ENCODE measurements at regions not wholly inside any gene's neighbourhood (a gene's known extent, or its start where the extent isn't known, plus 50 kb on each side); places are given as distances from the start of the nearest gene placed in this dataset.

GRCh38 chr6:167474725-167475124 is 149.8 kb downstream of the TTLL2 start:
- Histone ChIP-seq H3K27ac (no peak overlapping the region), H3K4me1 (no peaks in the 10 kb centered on the region), H3K4me3 (no peak overlapping the region), H3K9me3 (no peaks in the 10 kb centered on the region), H3K4me2 (no peak overlapping the region)
- ATAC-seq (no peak), FAIRE-seq (no peak), DNase-seq (ENCODE audit: low read depth in 1 of 2, low spot score in 1 of 2) (no peak)
- WGBS (ENCODE audit: missing lambda C conversion rate) = 8% methylated on average over 1 of the region's 3 CpGs
- ChIA-PET POLR2A (no interaction called here), CTCF (no interaction called here)
- no peak for TF ChIP-seq CTCF (IDR thresholded peaks at IDR 0.05)
- no peak for TF ChIP-seq KDM1A (IDR thresholded peaks at IDR 0.05; ENCODE audit: low read depth)
- no peak for TF ChIP-seq HEYL (CRISPR knock-in tag; IDR thresholded peaks at IDR 0.05)
- TF ChIP-seq ZNF302 (CRISPR knock-in tag; IDR thresholded peaks at IDR 0.05) = no peak
- no peak for TF ChIP-seq HES2 (IDR thresholded peaks at IDR 0.05)

- POLR2A ChIA-PET = no interaction called here
- H3K9me3 ChIP-seq = no peaks in the 10 kb centered on the region
- ATAC-seq (no peak), FAIRE-seq (no peak), DNase-seq (ENCODE audit: low read depth in 1 of 2, low spot score in 1 of 2) (no peak)
- no peak overlapping the region for H3K27ac ChIP-seq
- H3K4me2 ChIP-seq = no peak overlapping the region
- H3K4me1 ChIP-seq = no peaks in the 10 kb centered on the region
- no peak for TF ChIP-seq ELK1 (IDR thresholded peaks at IDR 0.05; ENCODE audit: low read depth, low read length)
- 41% methylated on average over 8 of the region's 9 CpGs for WGBS (ENCODE audit: missing lambda C conversion rate)
- no peak overlapping the region for H3K4me3 ChIP-seq
- CTCF ChIA-PET = no interaction called here
These were observed 151.1 kb downstream of the TTLL2 start for GRCh38 chr6:167475947-167476346.

- POLR2A ChIA-PET = no interaction called here
- DNase-seq (ENCODE audit: low read depth in 1 of 2, low spot score in 1 of 2) (no peak), FAIRE-seq (no peak), ATAC-seq (no peak)
- H3K4me2 ChIP-seq = no peak overlapping the region
- no peak for TF ChIP-seq NPAS2 (CRISPR knock-in tag; IDR thresholded peaks at IDR 0.05; ENCODE audit: borderline replicate concordance)
- no peak for TF ChIP-seq HMGXB4 (CRISPR knock-in tag; IDR thresholded peaks at IDR 0.05; ENCODE audit: borderline replicate concordance)
- no peak for TF ChIP-seq EHF (CRISPR knock-in tag; IDR thresholded peaks at IDR 0.05)
- TF ChIP-seq POLR2AphosphoS2 (conservative IDR thresholded peaks at IDR 0.05; ENCODE audit: low read length) = no peak
- TF ChIP-seq KDM5A (IDR thresholded peaks at IDR 0.05) = no peak
- no peak for TF ChIP-seq SREBF2 (IDR thresholded peaks at IDR 0.05)
- no peak for TF ChIP-seq JUNB (IDR thresholded peaks at IDR 0.05)
- no peak for TF ChIP-seq TP53 (CRISPR knock-in tag; IDR thresholded peaks at IDR 0.05)
- TF ChIP-seq ZC3H11A (IDR thresholded peaks at IDR 0.05) = no peak
- no peak for TF ChIP-seq CHD2 (IDR thresholded peaks at IDR 0.05; ENCODE audit: low read length, partially characterized antibody)
- TF ChIP-seq HOXB13 (CRISPR knock-in tag; IDR thresholded peaks at IDR 0.05; ENCODE audit: low read depth) = no peak
- no peak for TF ChIP-seq FOXS1 (CRISPR knock-in tag; IDR thresholded peaks at IDR 0.05)
- no peak for TF ChIP-seq CHD4 (IDR thresholded peaks at IDR 0.05; ENCODE audit: borderline replicate concordance)
- no peak for TF ChIP-seq REST (IDR thresholded peaks at IDR 0.05)
- no peak for TF ChIP-seq RNF2 (IDR thresholded peaks at IDR 0.05; ENCODE audit: borderline replicate concordance, low read depth)
- TF ChIP-seq RCOR1 (IDR thresholded peaks at IDR 0.05; ENCODE audit: low read depth, low read length) = no peak
- TF ChIP-seq SMC3 (IDR thresholded peaks at IDR 0.05) = no peak
- no peak for TF ChIP-seq GATA3 (IDR thresholded peaks at IDR 0.05; ENCODE audit: borderline replicate concordance)
- no peak overlapping the region for H3K4me3 ChIP-seq
- H3K9me3 ChIP-seq = no peaks in the 10 kb centered on the region
- WGBS (ENCODE audit: missing lambda C conversion rate) = 42% methylated on average over 15 of the region's 16 CpGs
- CTCF ChIA-PET = interaction anchor here (0.6 kb wide), 1 partner anchor 1644 kb away, joined by 4 read pairs; no protein-coding TSS in a partner anchor
- H3K27ac ChIP-seq = no peak overlapping the region
- H3K4me1 ChIP-seq = no peaks in the 10 kb centered on the region
These were observed 152.1 kb downstream of the TTLL2 start for GRCh38 chr6:167476844-167477595.

Data from A549 (cell line).